ENCODE measurements at regions not wholly inside any gene's neighbourhood (a gene's known extent, or its start where the extent isn't known, plus 50 kb on each side); places are given as distances from the start of the nearest gene placed in this dataset.

- WGBS, 2 experiments (ENCODE audit: low coverage in 1 of 2, low lambda C conversion rate in 2 of 2, missing lambda C conversion rate in 2 of 2), result 48 to 50% methylated on average over 5 of the region's 5 CpGs
- H4K20me1 ChIP-seq (ENCODE audit: insufficient read depth), result no peaks in the 10 kb centered on the region
- no peaks in the 10 kb centered on the region for H3K79me2 ChIP-seq (ENCODE audit: insufficient read depth)
- peak overlapping the region; percentile 38; the same call in 1 of the 2 replicates for H3K4me3 ChIP-seq
- TF ChIP-seq EZH2phosphoT487 (IDR thresholded peaks at IDR 0.05; ENCODE audit: insufficient read depth, low read depth) (no peak), EZH2 (IDR thresholded peaks at IDR 0.05; ENCODE audit: insufficient read depth, poor library complexity, severe bottlenecking) (no peak)
- no peaks in the 10 kb centered on the region for H3K9me3 ChIP-seq (ENCODE audit: low read depth)
- peak overlapping the region; percentile 11; the same call in 1 of the 2 replicates for H3K27ac ChIP-seq
- DNase-seq, result peak; percentile 37
- H3K36me3 ChIP-seq (ENCODE audit: low read depth), result no peaks in the 10 kb centered on the region
- H3K4me2 ChIP-seq (ENCODE audit: unreplicated experiment), result peak overlapping the region; percentile 48
- no peak overlapping the region for H2AFZ ChIP-seq
- no peak overlapping the region for H3K9ac ChIP-seq
- in situ Hi-C loops (cut with MboI), result no loop called here
- peaks cover 28% of the 10 kb centered on the region; the same call in 1 of the 2 replicates for H3F3A ChIP-seq (ENCODE audit: insufficient read depth)
- peaks cover 34% of the 10 kb centered on the region for H3K4me1 ChIP-seq (ENCODE audit: insufficient read depth)
- no peaks in the 10 kb centered on the region for H3K27me3 ChIP-seq (replicated peaks; ENCODE audit: insufficient read depth)
- H3K9me2 ChIP-seq (ENCODE audit: insufficient read depth), result no peaks in the 10 kb centered on the region
Observed at GRCh38 chr3:56930706-56931105, 129.0 kb upstream of the ARHGEF3 start.

DNA sequence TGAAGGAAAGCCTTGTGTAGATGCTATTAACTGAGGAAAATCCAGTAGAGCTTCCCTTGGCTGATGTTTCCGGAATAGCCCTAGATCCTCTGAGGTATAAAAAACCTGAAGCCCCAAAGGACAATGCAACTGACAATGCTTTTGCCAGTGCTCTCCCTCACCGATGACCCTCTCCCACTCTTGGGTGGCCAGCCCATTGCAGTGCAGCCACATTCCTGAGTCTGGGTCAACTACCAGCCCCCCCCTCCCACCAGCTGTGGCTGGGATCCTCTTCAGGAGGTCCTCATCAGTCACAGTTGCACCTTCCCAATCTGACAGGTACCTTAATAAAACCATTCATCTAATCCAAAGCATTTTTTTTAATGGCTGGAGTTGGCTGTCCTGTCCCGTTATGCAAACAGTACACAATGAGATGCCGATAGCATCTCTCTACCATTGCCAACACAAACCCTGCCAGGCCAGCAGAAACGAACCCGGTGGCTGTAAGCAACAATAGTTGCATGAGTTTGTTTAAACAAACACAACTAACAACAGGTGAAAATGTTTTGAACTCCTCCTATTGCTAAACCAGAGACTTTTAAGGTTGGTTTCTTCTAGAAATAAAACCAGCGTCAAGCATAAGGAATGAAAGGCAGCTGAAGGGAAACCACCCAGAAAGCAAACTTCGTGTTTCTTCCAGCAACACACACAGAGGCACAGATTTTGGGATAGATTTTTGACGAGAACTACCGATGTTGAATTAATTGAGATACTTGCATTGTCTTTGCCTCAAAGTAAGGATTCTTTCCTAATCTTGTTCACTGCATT lies 128.3 kb upstream of the ARHGEF3 start:
- H3K4me2 ChIP-seq (ENCODE audit: unreplicated experiment), result peak overlapping the region; percentile 48
- no peaks in the 10 kb centered on the region for H3K9me3 ChIP-seq (ENCODE audit: low read depth)
- TF ChIP-seq EZH2 (IDR thresholded peaks at IDR 0.05; ENCODE audit: insufficient read depth, poor library complexity, severe bottlenecking) (no peak), EZH2phosphoT487 (IDR thresholded peaks at IDR 0.05; ENCODE audit: insufficient read depth, low read depth) (no peak)
- H3K79me2 ChIP-seq (ENCODE audit: insufficient read depth), result no peaks in the 10 kb centered on the region
- no peaks in the 10 kb centered on the region for H3K36me3 ChIP-seq (ENCODE audit: low read depth)
- peak overlapping the region; percentile 11; the same call in 1 of the 2 replicates for H3K27ac ChIP-seq
- no peaks in the 10 kb centered on the region for H4K20me1 ChIP-seq (ENCODE audit: insufficient read depth)
- H3F3A ChIP-seq (ENCODE audit: insufficient read depth), result peaks cover 28% of the 10 kb centered on the region; the same call in 1 of the 2 replicates
- no peaks in the 10 kb centered on the region for H3K9me2 ChIP-seq (ENCODE audit: insufficient read depth)
- H2AFZ ChIP-seq, result no peak overlapping the region
- H3K27me3 ChIP-seq (replicated peaks; ENCODE audit: insufficient read depth), result no peaks in the 10 kb centered on the region
- WGBS, 2 experiments (ENCODE audit: low coverage in 1 of 2, low lambda C conversion rate in 2 of 2, missing lambda C conversion rate in 2 of 2), result 67 to 70% methylated on average over 10 of the region's 10 CpGs
- in situ Hi-C loops (cut with MboI), result no loop called here
- peak; percentile 25 for DNase-seq
- no peak overlapping the region for H3K9ac ChIP-seq
- H3K4me1 ChIP-seq (ENCODE audit: insufficient read depth), result peaks cover 34% of the 10 kb centered on the region
- peak overlapping the region; percentile 38; the same call in 1 of the 2 replicates for H3K4me3 ChIP-seq

GRCh38 chr3:56928379-56929068 lies 126.8 kb upstream of the ARHGEF3 start:
- peak overlapping the region; percentile 5 for H3K4me2 ChIP-seq (ENCODE audit: unreplicated experiment)

GRCh38 chr3:56927855-56928254 lies 126.1 kb upstream of the ARHGEF3 start:
- peaks cover 38% of the 10 kb centered on the region for H3K4me1 ChIP-seq (ENCODE audit: insufficient read depth)
- in situ Hi-C loops (cut with MboI), result no loop called here
- WGBS, 2 experiments (ENCODE audit: low coverage in 1 of 2, low lambda C conversion rate in 2 of 2, missing lambda C conversion rate in 2 of 2), result 57 to 60% methylated on average over 2 of the region's 2 CpGs

More at GRCh38 chr3:56928379-56929068, 126.8 kb upstream of the ARHGEF3 start:
- no peak for TF ChIP-seq EZH2phosphoT487 (IDR thresholded peaks at IDR 0.05; ENCODE audit: insufficient read depth, low read depth)
- no peak for TF ChIP-seq EZH2 (IDR thresholded peaks at IDR 0.05; ENCODE audit: insufficient read depth, poor library complexity, severe bottlenecking)
- Histone ChIP-seq H2AFZ (no peak overlapping the region), H3K9ac (no peak overlapping the region), H3K27ac (no peak overlapping the region), H3K9me3 (ENCODE audit: low read depth) (no peaks in the 10 kb centered on the region), H3K4me1 (ENCODE audit: insufficient read depth) (peaks cover 35% of the 10 kb centered on the region), H3K36me3 (ENCODE audit: low read depth) (no peaks in the 10 kb centered on the region), H3K4me3 (no peak overlapping the region), H4K20me1 (ENCODE audit: insufficient read depth) (no peaks in the 10 kb centered on the region), H3K27me3 (replicated peaks; ENCODE audit: insufficient read depth) (no peaks in the 10 kb centered on the region), H3K79me2 (ENCODE audit: insufficient read depth) (no peaks in the 10 kb centered on the region), H3K9me2 (ENCODE audit: insufficient read depth) (no peaks in the 10 kb centered on the region), H3F3A (ENCODE audit: insufficient read depth) (peaks cover 28% of the 10 kb centered on the region; the same call in 1 of the 2 replicates)
- in situ Hi-C loops (cut with MboI), result no loop called here
- peak; percentile 43 for DNase-seq
- 52 to 56% methylated on average over 3 of the region's 3 CpGs for WGBS, 2 experiments (ENCODE audit: low coverage in 1 of 2, low lambda C conversion rate in 2 of 2, missing lambda C conversion rate in 2 of 2)

More at GRCh38 chr3:56927855-56928254, 126.1 kb upstream of the ARHGEF3 start:
- no peak overlapping the region for H3K4me3 ChIP-seq
- no peaks in the 10 kb centered on the region for H4K20me1 ChIP-seq (ENCODE audit: insufficient read depth)
- H3K27me3 ChIP-seq (replicated peaks; ENCODE audit: insufficient read depth), result no peaks in the 10 kb centered on the region
- H3K36me3 ChIP-seq (ENCODE audit: low read depth), result no peaks in the 10 kb centered on the region
- H3F3A ChIP-seq (ENCODE audit: insufficient read depth), result peaks cover 28% of the 10 kb centered on the region; the same call in 1 of the 2 replicates
- no peak for DNase-seq
- no peaks in the 10 kb centered on the region for H3K79me2 ChIP-seq (ENCODE audit: insufficient read depth)
- H2AFZ ChIP-seq, result no peak overlapping the region
- H3K9me3 ChIP-seq (ENCODE audit: low read depth), result no peaks in the 10 kb centered on the region
- no peak overlapping the region for H3K4me2 ChIP-seq (ENCODE audit: unreplicated experiment)
- H3K9me2 ChIP-seq (ENCODE audit: insufficient read depth), result no peaks in the 10 kb centered on the region
- TF ChIP-seq EZH2 (IDR thresholded peaks at IDR 0.05; ENCODE audit: insufficient read depth, poor library complexity, severe bottlenecking), result no peak
- no peak for TF ChIP-seq EZH2phosphoT487 (IDR thresholded peaks at IDR 0.05; ENCODE audit: insufficient read depth, low read depth)
- no peak overlapping the region for H3K27ac ChIP-seq
- H3K9ac ChIP-seq, result no peak overlapping the region
